ENCODE measurements at regions not wholly inside any gene's neighbourhood (a gene's known extent, or its start where the extent isn't known, plus 50 kb on each side); places are given as distances from the start of the nearest gene placed in this dataset.
"Not testable (repeated sequence)": the region's sequence is repeated elsewhere in the genome, so short reads cannot be mapped to it uniquely, and the experiment has no call there.

DNA sequence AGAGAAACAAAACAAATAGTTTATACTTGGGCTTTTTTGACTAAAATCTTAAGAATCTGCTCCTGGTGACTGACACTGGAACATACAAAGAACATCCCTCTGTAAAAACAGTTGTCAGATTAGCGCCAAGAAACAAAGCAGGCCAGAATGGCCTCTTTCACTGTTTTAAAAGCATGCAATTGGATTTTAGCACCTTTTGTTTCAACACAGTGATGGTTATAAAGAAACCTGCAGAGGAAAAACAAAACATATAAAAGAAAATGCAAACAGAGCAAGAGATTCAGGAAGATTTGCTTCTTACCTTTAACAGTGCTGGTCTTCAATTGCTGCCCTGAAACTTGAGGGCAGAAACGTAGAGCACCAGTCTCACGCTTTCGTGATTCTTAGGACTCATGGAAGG, 652.2 kb upstream of the KCND2 start:
- H3K27me3 Mint-ChIP-seq (ENCODE audit: insufficient read depth, unreplicated experiment), result peaks cover 74% of the 10 kb centered on the region
- TF ChIP-seq, protein P1, sequence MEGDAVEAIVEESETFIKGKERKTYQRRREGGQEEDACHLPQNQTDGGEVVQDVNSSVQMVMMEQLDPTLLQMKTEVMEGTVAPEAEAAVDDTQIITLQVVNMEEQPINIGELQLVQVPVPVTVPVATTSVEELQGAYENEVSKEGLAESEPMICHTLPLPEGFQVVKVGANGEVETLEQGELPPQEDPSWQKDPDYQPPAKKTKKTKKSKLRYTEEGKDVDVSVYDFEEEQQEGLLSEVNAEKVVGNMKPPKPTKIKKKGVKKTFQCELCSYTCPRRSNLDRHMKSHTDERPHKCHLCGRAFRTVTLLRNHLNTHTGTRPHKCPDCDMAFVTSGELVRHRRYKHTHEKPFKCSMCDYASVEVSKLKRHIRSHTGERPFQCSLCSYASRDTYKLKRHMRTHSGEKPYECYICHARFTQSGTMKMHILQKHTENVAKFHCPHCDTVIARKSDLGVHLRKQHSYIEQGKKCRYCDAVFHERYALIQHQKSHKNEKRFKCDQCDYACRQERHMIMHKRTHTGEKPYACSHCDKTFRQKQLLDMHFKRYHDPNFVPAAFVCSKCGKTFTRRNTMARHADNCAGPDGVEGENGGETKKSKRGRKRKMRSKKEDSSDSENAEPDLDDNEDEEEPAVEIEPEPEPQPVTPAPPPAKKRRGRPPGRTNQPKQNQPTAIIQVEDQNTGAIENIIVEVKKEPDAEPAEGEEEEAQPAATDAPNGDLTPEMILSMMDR (IDR thresholded peaks at IDR 0.05; ENCODE audit: unreplicated experiment), result no peak
- no peaks in the 10 kb centered on the region for H3K9me3 Mint-ChIP-seq (ENCODE audit: unreplicated experiment)
- H3K4me1 Mint-ChIP-seq (ENCODE audit: insufficient read depth, unreplicated experiment), result no peaks in the 10 kb centered on the region
- BruUV-seq (replicated peaks), result no TSS peak
- ChIA-PET POLR2A (interaction anchor here (0.6 kb wide), 1 partner anchor 1849 kb away, joined by 6 read pairs; no protein-coding TSS in a partner anchor), CTCF (no interaction called here)
- no peak for DNase-seq (ENCODE audit: unreplicated experiment)
- no peak overlapping the region for H3K27ac Mint-ChIP-seq (ENCODE audit: low read depth, unreplicated experiment)
- H3K4me3 Mint-ChIP-seq (ENCODE audit: unreplicated experiment), result no peak overlapping the region
- intact Hi-C loops (cut with micrococcal nuclease), result no loop called here
- H3K36me3 Mint-ChIP-seq (ENCODE audit: insufficient read depth, unreplicated experiment), result no peaks in the 10 kb centered on the region

DNA sequence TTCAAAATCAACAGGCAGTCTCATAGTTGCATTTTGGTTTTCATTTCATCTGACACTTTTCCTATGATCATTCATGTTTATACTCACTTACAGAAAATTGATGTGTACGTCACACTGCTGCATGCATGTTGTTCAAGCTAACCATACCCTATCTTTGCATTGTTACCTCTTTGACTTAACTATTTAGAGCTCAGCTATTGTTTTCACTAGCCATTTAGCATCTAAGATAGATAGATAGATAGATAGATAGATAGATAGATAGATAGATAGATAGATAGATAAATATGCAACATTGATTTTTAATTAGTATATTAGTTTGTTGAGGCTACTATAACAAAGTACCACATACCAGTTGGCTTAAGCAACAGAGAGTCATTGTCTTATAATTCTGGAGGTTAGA, 649.5 kb upstream of the KCND2 start:
- intact Hi-C loops (cut with micrococcal nuclease), result no loop called here
- no TSS peak for BruUV-seq (replicated peaks)
- Mint-ChIP-seq H3K4me1 (ENCODE audit: insufficient read depth, unreplicated experiment) (no peaks in the 10 kb centered on the region), H3K9me3 (ENCODE audit: unreplicated experiment) (no peaks in the 10 kb centered on the region), H3K27me3 (ENCODE audit: insufficient read depth, unreplicated experiment) (peaks cover 78% of the 10 kb centered on the region), H3K36me3 (ENCODE audit: insufficient read depth, unreplicated experiment) (no peaks in the 10 kb centered on the region), H3K27ac (ENCODE audit: low read depth, unreplicated experiment) (no peak overlapping the region), H3K4me3 (ENCODE audit: unreplicated experiment) (no peak overlapping the region)
- no peak for DNase-seq (ENCODE audit: unreplicated experiment)
- ChIA-PET CTCF (interaction anchor here (0.6 kb wide), 1 partner anchor 21 kb away, joined by 3 read pairs; no protein-coding TSS in a partner anchor), POLR2A (no interaction called here)
- TF ChIP-seq, protein P1 (IDR thresholded peaks at IDR 0.05; ENCODE audit: unreplicated experiment), result no peak

DNA sequence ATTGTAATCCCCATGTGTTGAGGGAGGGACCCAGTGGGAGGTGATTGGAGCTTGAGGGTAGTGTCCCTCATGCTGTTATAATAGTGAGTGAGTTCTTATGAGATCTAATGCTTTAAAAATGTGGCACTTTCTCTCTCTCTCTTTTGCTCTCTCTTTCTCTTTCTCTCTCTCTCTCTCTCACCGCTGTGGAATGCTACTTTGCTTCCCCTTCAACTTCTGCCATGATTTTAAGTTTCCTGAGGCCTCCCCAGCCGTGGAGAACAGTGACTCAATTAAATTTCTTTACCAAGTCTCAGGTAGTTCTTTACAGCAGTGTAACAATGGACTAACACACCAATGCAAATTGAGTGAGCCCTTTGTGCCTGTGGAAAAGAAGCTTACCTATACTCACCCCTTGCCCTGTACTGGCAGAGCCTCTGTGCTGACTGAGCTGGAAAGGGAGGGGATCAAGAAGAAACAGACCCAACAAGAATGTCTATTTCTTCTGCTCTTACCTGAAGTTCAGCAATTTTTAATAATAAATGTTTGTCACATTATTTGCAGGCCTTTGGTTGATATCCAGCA, 642.5 kb upstream of the KCND2 start:
- TF ChIP-seq, protein P1 (IDR thresholded peaks at IDR 0.05; ENCODE audit: unreplicated experiment), result no peak
- intact Hi-C loops (cut with micrococcal nuclease), result no loop called here
- Mint-ChIP-seq H3K9me3 (ENCODE audit: unreplicated experiment) (no peaks in the 10 kb centered on the region), H3K4me3 (ENCODE audit: unreplicated experiment) (no peak overlapping the region), H3K36me3 (ENCODE audit: insufficient read depth, unreplicated experiment) (no peaks in the 10 kb centered on the region), H3K27me3 (ENCODE audit: insufficient read depth, unreplicated experiment) (peaks cover 61% of the 10 kb centered on the region), H3K27ac (ENCODE audit: low read depth, unreplicated experiment) (no peak overlapping the region), H3K4me1 (ENCODE audit: insufficient read depth, unreplicated experiment) (no peaks in the 10 kb centered on the region)
- CTCF ChIA-PET, result no interaction called here
- DNase-seq (ENCODE audit: unreplicated experiment), result no peak
- BruUV-seq (replicated peaks), result no TSS peak
- POLR2A ChIA-PET, result no interaction called here

DNA sequence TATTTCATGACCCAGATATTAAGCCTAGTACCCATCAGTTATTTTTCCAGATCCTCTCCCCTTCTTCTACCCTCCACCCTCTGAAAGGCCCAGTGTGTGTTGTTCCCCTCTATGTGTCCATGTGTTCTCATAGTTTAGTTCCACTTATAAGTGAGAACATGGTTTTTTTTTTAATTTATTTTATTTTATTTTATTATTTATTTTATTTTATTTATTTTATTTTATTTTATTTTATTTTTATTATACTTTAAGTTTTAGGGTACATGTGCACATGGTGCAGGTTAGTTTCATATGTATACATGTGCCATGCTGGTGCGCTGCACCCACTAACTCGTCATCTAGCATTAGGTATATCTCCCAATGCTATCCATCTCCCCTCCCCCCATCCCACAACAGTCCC, 639.2 kb upstream of the KCND2 start:
- DNase-seq (ENCODE audit: unreplicated experiment); H3K9me3 Mint-ChIP-seq (ENCODE audit: unreplicated experiment); H3K4me3 Mint-ChIP-seq (ENCODE audit: unreplicated experiment); POLR2A ChIA-PET; BruUV-seq (replicated peaks); H3K4me1 Mint-ChIP-seq (ENCODE audit: insufficient read depth, unreplicated experiment); intact Hi-C loops (cut with micrococcal nuclease); H3K36me3 Mint-ChIP-seq (ENCODE audit: insufficient read depth, unreplicated experiment); H3K27ac Mint-ChIP-seq (ENCODE audit: low read depth, unreplicated experiment): not testable (repeated sequence)
- CTCF ChIA-PET, result interaction anchor here (0.6 kb wide), 1 partner anchor 950 kb away, joined by 3 read pairs; no protein-coding TSS in a partner anchor
- H3K27me3 Mint-ChIP-seq (ENCODE audit: insufficient read depth, unreplicated experiment), result peaks cover 40% of the 10 kb centered on the region

DNA sequence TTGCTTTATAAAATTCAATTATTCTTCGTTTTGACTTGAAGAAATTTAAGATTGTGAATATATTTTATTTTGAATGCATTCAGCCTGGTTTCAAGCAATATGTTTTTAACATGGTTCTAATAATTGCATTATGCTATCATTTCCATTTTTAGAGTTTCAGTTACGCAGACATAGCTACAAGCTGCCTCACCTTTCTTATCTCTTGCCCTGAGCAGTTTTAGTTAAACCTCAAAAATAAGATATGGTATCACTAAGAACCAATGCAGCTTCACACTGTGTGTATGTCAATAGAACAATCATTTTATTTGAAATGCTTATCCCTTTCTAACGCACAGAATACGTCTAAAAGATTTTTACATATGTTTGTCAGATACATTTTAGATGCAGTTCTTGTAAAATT, 632.6 kb upstream of the KCND2 start:
- peaks cover 12% of the 10 kb centered on the region for H3K27me3 Mint-ChIP-seq (ENCODE audit: insufficient read depth, unreplicated experiment)
- CTCF ChIA-PET, result no interaction called here
- no TSS peak for BruUV-seq (replicated peaks)
- intact Hi-C loops (cut with micrococcal nuclease), result no loop called here
- no peak overlapping the region for H3K4me3 Mint-ChIP-seq (ENCODE audit: unreplicated experiment)
- no peaks in the 10 kb centered on the region for H3K36me3 Mint-ChIP-seq (ENCODE audit: insufficient read depth, unreplicated experiment)
- H3K27ac Mint-ChIP-seq (ENCODE audit: low read depth, unreplicated experiment), result no peak overlapping the region
- TF ChIP-seq, protein P1 (IDR thresholded peaks at IDR 0.05; ENCODE audit: unreplicated experiment), result no peak
- POLR2A ChIA-PET, result no interaction called here
- no peak for DNase-seq (ENCODE audit: unreplicated experiment)
- H3K4me1 Mint-ChIP-seq (ENCODE audit: insufficient read depth, unreplicated experiment), result no peaks in the 10 kb centered on the region
- H3K9me3 Mint-ChIP-seq (ENCODE audit: unreplicated experiment), result no peaks in the 10 kb centered on the region

All from MCF 10A (cell line).